Kidney (tissue), 13 donors: ENCODE measurements at regions not wholly inside any gene's neighbourhood (a gene's known extent, or its start where the extent isn't known, plus 50 kb on each side); places are given as distances from the start of the nearest gene placed in this dataset.

Experiments used
- DNase-seq, 5 donors: peaks; one replicate each; pipeline ENCODE4 v3.0.0-alpha.2; 2013 to 2020
- FAIRE-seq: peaks from 2 replicates; lab custom pipeline; 2012; peaks lifted over from hg19 to GRCh38; lab: Jason Lieb, UNC
- H3K27ac ChIP-seq, 2 donors: one replicate each; pipeline ENCODE4 v1.7.0; 2013; ENCODE audit warnings: low read depth in 2 of 2, low read length in 2 of 2, inconsistent platforms in 1 of 2
- H3K27me3 ChIP-seq: one replicate; pipeline ENCODE4 v1.7.1; 2013; ENCODE audit warnings: low read length, inconsistent platforms; ENCODE audit not compliant: control insufficient read depth, insufficient read depth
- H3K36me3 ChIP-seq, 3 donors: one replicate each; pipeline versions ENCODE4 v1.7.0 to v1.7.1; 2013; ENCODE audit warnings: low read length in 3 of 3, control low read depth in 1 of 3, inconsistent platforms in 1 of 3; ENCODE audit not compliant: insufficient read depth in 3 of 3, control insufficient read depth in 2 of 3
- H3K4me1 ChIP-seq, 3 donors: one replicate each; pipeline versions ENCODE4 v1.7.0 to v1.7.1; 2013; ENCODE audit warnings: low read length in 3 of 3, inconsistent platforms in 1 of 3, low read depth in 1 of 3; ENCODE audit not compliant: control insufficient read depth in 2 of 3, insufficient read depth in 2 of 3
- H3K4me3 ChIP-seq, 3 donors: one replicate each; pipeline versions ENCODE4 v1.7.0 to v1.8.1; 2013; ENCODE audit warnings: low read length in 3 of 3, control low read depth in 1 of 3, inconsistent platforms in 1 of 3
- H3K9ac ChIP-seq, 3 donors: one replicate each; pipeline versions ENCODE4 v1.7.0 to v1.7.1; 2013; ENCODE audit warnings: low read length in 3 of 3, control low read depth in 1 of 3, inconsistent platforms in 1 of 3
- H3K9me3 ChIP-seq, 3 donors: one replicate each; pipeline versions ENCODE4 v1.7.0 to v1.7.1; 2013; ENCODE audit warnings: low read length in 3 of 3, control low read depth in 1 of 3, inconsistent platforms in 1 of 3; ENCODE audit not compliant: control insufficient read depth in 2 of 3, insufficient read depth in 1 of 3
- CTCF ChIP-seq: IDR thresholded peaks from 3 replicates; pipeline ENCODE4 v1.5.1; 2012; ENCODE audit warnings: mild to moderate bottlenecking, moderate library complexity, borderline replicate concordance; ENCODE audit not compliant: insufficient read depth; ENCODE audit errors: extremely low read depth
- intact Hi-C: fragments of 100-400 bp; cut with DNase I; formaldehyde crosslinking; loops from one replicate; pipeline ENCODE4 v1.11.1; 2022
- donor health status: control.
- donor health status: control.
- donor health status: control.
- donor health status: control.
- donor health status: control.
- donor health status: DM: yes; HTN: yes; CAD: no.
- donor health status: Normal renal cell carcinoma (clear cell type).

- DNase-seq (no peak), FAIRE-seq (no peak)
- H3K36me3 ChIP-seq: no peaks in the 10 kb centered on the region
- no peak overlapping the region for H3K27ac ChIP-seq
- no peak for TF ChIP-seq CTCF
- H3K4me1 ChIP-seq: no peaks in the 10 kb centered on the region
- H3K9ac ChIP-seq: no peak overlapping the region
- no peaks in the 10 kb centered on the region for H3K9me3 ChIP-seq
- intact Hi-C loops: no loop called here
- no peaks in the 10 kb centered on the region for H3K27me3 ChIP-seq
- no peak overlapping the region for H3K4me3 ChIP-seq
These were observed 342.1 kb downstream of the BMPER start for GRCh38 chr7:34247468-34247867.

DNA sequence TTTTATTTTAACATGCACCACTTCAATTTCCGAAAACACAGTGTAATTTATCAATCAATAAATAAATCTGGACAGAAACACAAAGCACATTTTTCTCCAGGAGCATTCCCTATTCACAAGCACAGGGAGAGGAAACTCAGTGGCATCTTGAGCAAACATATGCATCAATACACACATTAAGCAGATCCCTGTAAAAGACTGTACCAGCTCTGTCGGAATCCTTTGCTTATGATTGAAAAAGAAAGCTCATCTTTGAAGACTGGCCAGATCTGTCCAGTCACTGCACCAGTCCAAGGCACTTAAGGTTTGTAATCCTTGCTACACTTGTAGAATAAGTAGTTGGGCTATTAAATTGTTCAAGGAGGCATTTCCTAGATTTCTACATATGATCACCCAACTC is 343.9 kb downstream of the BMPER start:
- H3K9ac ChIP-seq: no peak overlapping the region

GRCh38 chr7:34260279-34260678 is 354.9 kb downstream of the BMPER start:
- Histone ChIP-seq H3K9ac (no peak overlapping the region), H3K27ac (no peak overlapping the region), H3K4me1 (no peaks in the 10 kb centered on the region), H3K36me3 (no peaks in the 10 kb centered on the region), H3K27me3 (no peaks in the 10 kb centered on the region), H3K9me3 (no peaks in the 10 kb centered on the region), H3K4me3 (no peak overlapping the region)
- TF ChIP-seq CTCF: no peak
- DNase-seq: no peak
- intact Hi-C loops: no loop called here
- FAIRE-seq: no peak

More for the DNA sequence above, 343.9 kb downstream of the BMPER start:
- Histone ChIP-seq H3K4me1 (no peaks in the 10 kb centered on the region), H3K4me3 (no peak overlapping the region), H3K27ac (no peak overlapping the region), H3K27me3 (no peaks in the 10 kb centered on the region), H3K36me3 (no peaks in the 10 kb centered on the region), H3K9me3 (no peaks in the 10 kb centered on the region)
- intact Hi-C loops: no loop called here
- no peak for DNase-seq
- no peak for FAIRE-seq
- TF ChIP-seq CTCF: no peak

- H3K9me3 ChIP-seq: no peaks in the 10 kb centered on the region
- no peaks in the 10 kb centered on the region for H3K4me1 ChIP-seq
- H3K27ac ChIP-seq: no peak overlapping the region
- H3K9ac ChIP-seq: no peak overlapping the region
- intact Hi-C loops: no loop called here
- DNase-seq: no peak
- no peak for FAIRE-seq
- no peak for TF ChIP-seq CTCF
- H3K4me3 ChIP-seq: no peak overlapping the region
- no peaks in the 10 kb centered on the region for H3K36me3 ChIP-seq
- H3K27me3 ChIP-seq: no peaks in the 10 kb centered on the region
These were observed 357.8 kb downstream of the BMPER start for GRCh38 chr7:34263168-34263567.
